ENCODE measurements at regions not wholly inside any gene's neighbourhood (a gene's known extent, or its start where the extent isn't known, plus 50 kb on each side); places are given as distances from the start of the nearest gene placed in this dataset.
"Not testable (repeated sequence)": the region's sequence is repeated elsewhere in the genome, so short reads cannot be mapped to it uniquely, and the experiment has no call there.

GRCh38 chr20:52081791-52082190 lies 109.8 kb downstream of the ZFP64 start:
- no peaks in the 10 kb centered on the region for H3K4me1 ChIP-seq (ENCODE audit: control insufficient read depth in 2 of 2, insufficient read depth in 2 of 2, low read length in 2 of 2)
- H3K27me3 ChIP-seq (ENCODE audit: control insufficient read depth in 2 of 2, insufficient read depth in 2 of 2, low read length in 2 of 2), result no peaks in the 10 kb centered on the region
- H3K9me3 ChIP-seq (ENCODE audit: control insufficient read depth in 2 of 2, low read length in 2 of 2), result no peaks in the 10 kb centered on the region
- H3K36me3 ChIP-seq (ENCODE audit: control insufficient read depth in 2 of 2, insufficient read depth in 2 of 2, low read length in 2 of 2), result no peaks in the 10 kb centered on the region
- H3K9ac ChIP-seq (ENCODE audit: low read depth in 1 of 2, low read length in 2 of 2), result no peak overlapping the region
- H3K4me3 ChIP-seq (ENCODE audit: low read length in 2 of 2), result no peak overlapping the region
- no peak overlapping the region for H3K27ac ChIP-seq (ENCODE audit: low read depth in 2 of 2, low read length in 2 of 2)

DNA sequence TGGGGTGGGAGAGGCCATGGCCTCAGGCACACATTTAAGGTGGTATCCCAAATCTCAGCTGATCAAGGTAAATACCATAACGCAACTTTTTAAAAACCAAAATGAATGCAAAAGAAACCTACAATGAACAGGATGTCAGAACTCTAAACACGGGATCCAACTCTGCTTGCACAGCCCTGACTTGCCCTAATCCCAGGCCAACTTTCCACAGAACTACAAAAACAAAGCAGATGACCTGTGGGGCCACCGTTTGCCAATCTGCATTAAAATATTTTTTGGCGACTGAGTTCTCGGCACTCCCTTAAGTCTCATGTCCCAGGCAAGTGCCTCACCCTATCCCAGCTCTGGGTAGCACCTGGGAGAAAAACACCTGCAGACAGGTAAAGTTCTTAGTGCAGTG lies 110.5 kb downstream of the ZFP64 start:
- H3K9me3 ChIP-seq (ENCODE audit: control insufficient read depth in 2 of 2, low read length in 2 of 2), result no peaks in the 10 kb centered on the region
- no peaks in the 10 kb centered on the region for H3K36me3 ChIP-seq (ENCODE audit: control insufficient read depth in 2 of 2, insufficient read depth in 2 of 2, low read length in 2 of 2)
- H3K27ac ChIP-seq (ENCODE audit: low read depth in 2 of 2, low read length in 2 of 2), result no peak overlapping the region
- H3K9ac ChIP-seq (ENCODE audit: low read depth in 1 of 2, low read length in 2 of 2), result no peak overlapping the region
- H3K4me1 ChIP-seq (ENCODE audit: control insufficient read depth in 2 of 2, insufficient read depth in 2 of 2, low read length in 2 of 2), result no peaks in the 10 kb centered on the region
- H3K27me3 ChIP-seq (ENCODE audit: control insufficient read depth in 2 of 2, insufficient read depth in 2 of 2, low read length in 2 of 2), result no peaks in the 10 kb centered on the region
- H3K4me3 ChIP-seq (ENCODE audit: low read length in 2 of 2), result no peak overlapping the region

DNA sequence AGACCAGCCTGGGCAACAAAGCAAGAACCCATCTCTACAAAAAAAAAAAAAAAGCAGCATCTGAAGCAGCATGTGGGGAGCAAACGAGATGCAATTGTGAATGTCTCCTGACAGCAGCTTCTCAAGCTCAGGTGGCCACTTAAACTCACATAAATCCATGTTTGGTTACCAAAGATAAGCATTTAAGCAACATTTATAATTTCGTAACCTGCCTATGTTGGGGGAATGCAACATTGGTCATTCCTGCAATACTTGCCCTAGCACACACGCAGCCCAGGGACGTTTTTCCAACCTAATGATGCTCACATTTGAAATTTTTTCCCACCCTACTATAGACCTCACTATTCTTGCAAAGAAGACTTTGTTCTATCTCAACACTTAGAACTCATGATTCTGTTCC lies 113.3 kb downstream of the ZFP64 start:
- H3K27me3 ChIP-seq (ENCODE audit: control insufficient read depth in 2 of 2, insufficient read depth in 2 of 2, low read length in 2 of 2), result no peaks in the 10 kb centered on the region
- no peaks in the 10 kb centered on the region for H3K4me1 ChIP-seq (ENCODE audit: control insufficient read depth in 2 of 2, insufficient read depth in 2 of 2, low read length in 2 of 2)
- no peak overlapping the region for H3K4me3 ChIP-seq (ENCODE audit: low read length in 2 of 2)
- H3K9ac ChIP-seq (ENCODE audit: low read depth in 1 of 2, low read length in 2 of 2), result no peak overlapping the region
- no peaks in the 10 kb centered on the region for H3K36me3 ChIP-seq (ENCODE audit: control insufficient read depth in 2 of 2, insufficient read depth in 2 of 2, low read length in 2 of 2)
- no peak overlapping the region for H3K27ac ChIP-seq (ENCODE audit: low read depth in 2 of 2, low read length in 2 of 2)
- H3K9me3 ChIP-seq (ENCODE audit: control insufficient read depth in 2 of 2, low read length in 2 of 2), result no peaks in the 10 kb centered on the region

GRCh38 chr20:52076164-52076563 lies 115.4 kb downstream of the ZFP64 start:
- Histone ChIP-seq H3K9me3 (ENCODE audit: control insufficient read depth in 2 of 2, low read length in 2 of 2) (no peaks in the 10 kb centered on the region), H3K4me3 (ENCODE audit: low read length in 2 of 2) (no peak overlapping the region)

GRCh38 chr20:52075400-52075799 lies 116.2 kb downstream of the ZFP64 start:
- H3K36me3 ChIP-seq (ENCODE audit: control insufficient read depth in 2 of 2, insufficient read depth in 2 of 2, low read length in 2 of 2), result no peaks in the 10 kb centered on the region
- H3K9me3 ChIP-seq (ENCODE audit: control insufficient read depth in 2 of 2, low read length in 2 of 2), result no peaks in the 10 kb centered on the region
- no peak overlapping the region for H3K9ac ChIP-seq (ENCODE audit: low read depth in 1 of 2, low read length in 2 of 2)
- no peaks in the 10 kb centered on the region for H3K4me1 ChIP-seq (ENCODE audit: control insufficient read depth in 2 of 2, insufficient read depth in 2 of 2, low read length in 2 of 2)
- no peak overlapping the region for H3K27ac ChIP-seq (ENCODE audit: low read depth in 2 of 2, low read length in 2 of 2)
- H3K4me3 ChIP-seq (ENCODE audit: low read length in 2 of 2), result no peak overlapping the region
- H3K27me3 ChIP-seq (ENCODE audit: control insufficient read depth in 2 of 2, insufficient read depth in 2 of 2, low read length in 2 of 2), result no peaks in the 10 kb centered on the region

More at GRCh38 chr20:52076164-52076563, 115.4 kb downstream of the ZFP64 start:
- no peak overlapping the region for H3K9ac ChIP-seq (ENCODE audit: low read depth in 1 of 2, low read length in 2 of 2)
- no peak overlapping the region for H3K27ac ChIP-seq (ENCODE audit: low read depth in 2 of 2, low read length in 2 of 2)
- no peaks in the 10 kb centered on the region for H3K36me3 ChIP-seq (ENCODE audit: control insufficient read depth in 2 of 2, insufficient read depth in 2 of 2, low read length in 2 of 2)
- no peaks in the 10 kb centered on the region for H3K27me3 ChIP-seq (ENCODE audit: control insufficient read depth in 2 of 2, insufficient read depth in 2 of 2, low read length in 2 of 2)
- H3K4me1 ChIP-seq (ENCODE audit: control insufficient read depth in 2 of 2, insufficient read depth in 2 of 2, low read length in 2 of 2), result no peaks in the 10 kb centered on the region

GRCh38 chr20:52071136-52071535 lies 120.4 kb downstream of the ZFP64 start:
- H3K9ac ChIP-seq (ENCODE audit: low read depth in 1 of 2, low read length in 2 of 2), result no peak overlapping the region
- H3K4me1 ChIP-seq (ENCODE audit: control insufficient read depth in 2 of 2, insufficient read depth in 2 of 2, low read length in 2 of 2), result no peaks in the 10 kb centered on the region

GRCh38 chr20:52064931-52065330 lies 126.6 kb downstream of the ZFP64 start:
- H3K4me3 ChIP-seq (ENCODE audit: low read length in 2 of 2), result no peak overlapping the region
- no peaks in the 10 kb centered on the region for H3K9me3 ChIP-seq (ENCODE audit: control insufficient read depth in 2 of 2, low read length in 2 of 2)
- no peak overlapping the region for H3K9ac ChIP-seq (ENCODE audit: low read depth in 1 of 2, low read length in 2 of 2)
- H3K27ac ChIP-seq (ENCODE audit: low read depth in 2 of 2, low read length in 2 of 2), result no peak overlapping the region
- H3K27me3 ChIP-seq (ENCODE audit: control insufficient read depth in 2 of 2, insufficient read depth in 2 of 2, low read length in 2 of 2), result no peaks in the 10 kb centered on the region
- peaks cover 0 to 3% of the 10 kb centered on the region in 2 donors for H3K4me1 ChIP-seq (ENCODE audit: control insufficient read depth in 2 of 2, insufficient read depth in 2 of 2, low read length in 2 of 2)
- H3K36me3 ChIP-seq (ENCODE audit: control insufficient read depth in 2 of 2, insufficient read depth in 2 of 2, low read length in 2 of 2), result no peaks in the 10 kb centered on the region

More at GRCh38 chr20:52071136-52071535, 120.4 kb downstream of the ZFP64 start:
- Histone ChIP-seq H3K36me3 (ENCODE audit: control insufficient read depth in 2 of 2, insufficient read depth in 2 of 2, low read length in 2 of 2) (no peaks in the 10 kb centered on the region), H3K27ac (ENCODE audit: low read depth in 2 of 2, low read length in 2 of 2) (no peak overlapping the region), H3K4me3 (ENCODE audit: low read length in 2 of 2) (no peak overlapping the region), H3K9me3 (ENCODE audit: control insufficient read depth in 2 of 2, low read length in 2 of 2) (no peaks in the 10 kb centered on the region), H3K27me3 (ENCODE audit: control insufficient read depth in 2 of 2, insufficient read depth in 2 of 2, low read length in 2 of 2) (no peaks in the 10 kb centered on the region)

- no peak overlapping the region for H3K4me3 ChIP-seq (ENCODE audit: low read length in 2 of 2)
- H3K27ac ChIP-seq (ENCODE audit: low read depth in 2 of 2, low read length in 2 of 2), result no peak overlapping the region
- H3K9me3 ChIP-seq (ENCODE audit: control insufficient read depth in 2 of 2, low read length in 2 of 2), result no peaks in the 10 kb centered on the region
- peaks cover 0 to 3% of the 10 kb centered on the region in 2 donors for H3K4me1 ChIP-seq (ENCODE audit: control insufficient read depth in 2 of 2, insufficient read depth in 2 of 2, low read length in 2 of 2)
- H3K36me3 ChIP-seq (ENCODE audit: control insufficient read depth in 2 of 2, insufficient read depth in 2 of 2, low read length in 2 of 2), result no peaks in the 10 kb centered on the region
- no peaks in the 10 kb centered on the region for H3K27me3 ChIP-seq (ENCODE audit: control insufficient read depth in 2 of 2, insufficient read depth in 2 of 2, low read length in 2 of 2)
- H3K9ac ChIP-seq (ENCODE audit: low read depth in 1 of 2, low read length in 2 of 2), result no peak overlapping the region
Observed at GRCh38 chr20:52062452-52063209, 128.9 kb downstream of the ZFP64 start.

DNA sequence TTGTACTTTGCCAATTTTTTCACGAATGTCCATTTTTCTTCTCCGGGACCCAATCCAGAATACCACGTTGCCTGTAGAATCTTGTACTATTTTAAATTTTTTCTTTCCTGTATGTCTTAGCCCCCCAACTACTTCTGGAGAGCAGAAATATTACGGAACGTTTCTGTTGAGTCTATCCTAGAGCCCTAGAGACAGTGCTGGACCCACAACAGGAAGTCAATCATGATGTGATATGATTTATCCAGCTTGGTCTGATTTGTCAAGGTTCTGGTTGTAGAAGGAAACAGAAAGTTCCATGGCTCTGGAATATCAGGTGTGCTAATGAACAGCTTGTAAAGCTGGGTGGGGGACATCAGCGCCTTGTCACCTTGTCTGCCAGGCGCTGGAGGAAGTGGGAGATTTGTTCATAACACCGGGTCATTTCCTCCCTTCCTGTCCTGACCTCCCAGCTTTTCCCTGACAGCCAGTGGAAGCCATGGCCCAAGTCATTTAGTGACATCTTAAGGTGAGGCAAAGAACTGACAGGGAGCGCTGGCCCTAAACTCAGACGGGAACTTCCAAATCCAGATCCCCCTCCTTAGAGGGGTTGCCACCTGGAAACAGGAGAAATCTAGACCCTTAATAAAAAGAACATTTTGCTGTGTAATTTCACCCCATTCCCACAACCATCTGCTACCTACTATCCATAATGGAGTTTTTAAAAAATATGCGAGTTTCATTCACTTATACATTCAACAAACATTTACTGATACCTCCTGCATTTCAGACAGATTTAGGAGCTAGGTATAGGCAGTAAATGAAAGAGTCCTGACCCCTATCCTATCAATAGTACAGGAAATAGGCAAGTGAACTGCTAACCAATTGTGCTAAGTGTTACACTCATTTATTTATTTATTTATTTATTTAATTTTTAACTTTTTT lies 130.5 kb downstream of the ZFP64 start:
- no peak overlapping the region for H3K27ac ChIP-seq (ENCODE audit: low read depth in 2 of 2, low read length in 2 of 2)
- H3K27me3 ChIP-seq (ENCODE audit: control insufficient read depth in 2 of 2, insufficient read depth in 2 of 2, low read length in 2 of 2), result no peaks in the 10 kb centered on the region
- no peaks in the 10 kb centered on the region for H3K36me3 ChIP-seq (ENCODE audit: control insufficient read depth in 2 of 2, insufficient read depth in 2 of 2, low read length in 2 of 2)
- H3K9me3 ChIP-seq (ENCODE audit: control insufficient read depth in 2 of 2, low read length in 2 of 2), result peaks cover 0 to 5% of the 10 kb centered on the region in 2 donors
- peaks cover 0 to 3% of the 10 kb centered on the region in 2 donors for H3K4me1 ChIP-seq (ENCODE audit: control insufficient read depth in 2 of 2, insufficient read depth in 2 of 2, low read length in 2 of 2)
- no peak overlapping the region for H3K9ac ChIP-seq (ENCODE audit: low read depth in 1 of 2, low read length in 2 of 2)
- H3K4me3 ChIP-seq (ENCODE audit: low read length in 2 of 2), result no peak overlapping the region

- not testable (repeated sequence) for H3K27ac ChIP-seq (ENCODE audit: low read depth in 2 of 2, low read length in 2 of 2); H3K36me3 ChIP-seq (ENCODE audit: control insufficient read depth in 2 of 2, insufficient read depth in 2 of 2, low read length in 2 of 2); H3K9me3 ChIP-seq (ENCODE audit: control insufficient read depth in 2 of 2, low read length in 2 of 2); H3K4me1 ChIP-seq (ENCODE audit: control insufficient read depth in 2 of 2, insufficient read depth in 2 of 2, low read length in 2 of 2); H3K9ac ChIP-seq (ENCODE audit: low read depth in 1 of 2, low read length in 2 of 2); H3K27me3 ChIP-seq (ENCODE audit: control insufficient read depth in 2 of 2, insufficient read depth in 2 of 2, low read length in 2 of 2); H3K4me3 ChIP-seq (ENCODE audit: low read length in 2 of 2)
Observed at GRCh38 chr20:52057133-52057532, 134.4 kb downstream of the ZFP64 start.

All from mucosa of rectum (tissue), 2 donors.